ENCODE measurements at regions not wholly inside any gene's neighbourhood (a gene's known extent, or its start where the extent isn't known, plus 50 kb on each side); places are given as distances from the start of the nearest gene placed in this dataset.

- Mint-ChIP-seq H3K27me3 (no peaks in the 10 kb centered on the region), H3K27ac (no peak overlapping the region), H3K4me1 (no peaks in the 10 kb centered on the region), H3K36me3 (no peaks in the 10 kb centered on the region), H3K4me3 (no peak overlapping the region), H3K9me3 (peaks cover 0 to 3% (median 2%) of the 10 kb centered on the region in 5 donors)
- ChIA-PET POLR2A (no interaction called here), CTCF (no interaction called here)
- DNase-seq, result no peak
- no peaks in the 10 kb centered on the region for H3K36me3 ChIP-seq (ENCODE audit: insufficient read depth, low read length)
- H3K4me3 ChIP-seq (ENCODE audit: low read length), result no peak overlapping the region
- H3K27me3 ChIP-seq (ENCODE audit: insufficient read depth, low read length, poor library complexity, severe bottlenecking), result no peaks in the 10 kb centered on the region
- H3K4me1 ChIP-seq (ENCODE audit: insufficient read depth, low read length), result no peaks in the 10 kb centered on the region
- no peaks in the 10 kb centered on the region for H3K9me3 ChIP-seq (ENCODE audit: low read length)
- H3K27ac ChIP-seq (ENCODE audit: low read depth, low read length), result no peak overlapping the region
Observed at GRCh38 chr2:222146488-222146887, 152.3 kb downstream of the PAX3 start.

- Mint-ChIP-seq H3K4me3 (no peak overlapping the region), H3K27ac (no peak overlapping the region), H3K4me1 (no peaks in the 10 kb centered on the region), H3K27me3 (no peaks in the 10 kb centered on the region), H3K36me3 (no peaks in the 10 kb centered on the region), H3K9me3 (peaks cover 0 to 13% (median 2%) of the 10 kb centered on the region in 5 donors)
- H3K27me3 ChIP-seq (ENCODE audit: insufficient read depth, low read length, poor library complexity, severe bottlenecking), result no peaks in the 10 kb centered on the region
- CTCF ChIA-PET, result no interaction called here
- H3K4me1 ChIP-seq (ENCODE audit: insufficient read depth, low read length), result no peaks in the 10 kb centered on the region
- no peak for DNase-seq
- H3K9me3 ChIP-seq (ENCODE audit: low read length), result no peaks in the 10 kb centered on the region
- no peaks in the 10 kb centered on the region for H3K36me3 ChIP-seq (ENCODE audit: insufficient read depth, low read length)
- H3K27ac ChIP-seq (ENCODE audit: low read depth, low read length), result no peak overlapping the region
- POLR2A ChIA-PET, result no interaction called here
- no peak overlapping the region for H3K4me3 ChIP-seq (ENCODE audit: low read length)
Observed at GRCh38 chr2:222142027-222142426, 156.8 kb downstream of the PAX3 start.

GRCh38 chr2:222136106-222136630, 162.6 kb downstream of the PAX3 start:
- Histone ChIP-seq H3K27me3 (ENCODE audit: insufficient read depth, low read length, poor library complexity, severe bottlenecking) (no peaks in the 10 kb centered on the region), H3K4me1 (ENCODE audit: insufficient read depth, low read length) (no peaks in the 10 kb centered on the region), H3K4me3 (ENCODE audit: low read length) (no peak overlapping the region), H3K36me3 (ENCODE audit: insufficient read depth, low read length) (no peaks in the 10 kb centered on the region), H3K27ac (ENCODE audit: low read depth, low read length) (no peak overlapping the region), H3K9me3 (ENCODE audit: low read length) (no peaks in the 10 kb centered on the region)
- Mint-ChIP-seq H3K4me3 (no peak overlapping the region), H3K9me3 (peaks cover 0 to 22% (median 2%) of the 10 kb centered on the region in 5 donors), H3K27me3 (no peaks in the 10 kb centered on the region), H3K27ac (no peak overlapping the region), H3K36me3 (no peaks in the 10 kb centered on the region), H3K4me1 (no peaks in the 10 kb centered on the region)
- ChIA-PET POLR2A (no interaction called here), CTCF (interaction anchor here (0.7 kb wide), 1 partner anchor 17 kb away, joined by 3 read pairs; no protein-coding TSS in a partner anchor)
- no peak for DNase-seq

- no peak overlapping the region for H3K4me3 Mint-ChIP-seq
- H3K27me3 ChIP-seq (ENCODE audit: insufficient read depth, low read length, poor library complexity, severe bottlenecking), result no peaks in the 10 kb centered on the region
- no peak for DNase-seq
- no peaks in the 10 kb centered on the region for H3K4me1 ChIP-seq (ENCODE audit: insufficient read depth, low read length)
- CTCF ChIA-PET, result no interaction called here
- no peaks in the 10 kb centered on the region for H3K36me3 Mint-ChIP-seq
- H3K27ac Mint-ChIP-seq, result no peak overlapping the region
- POLR2A ChIA-PET, result no interaction called here
- H3K4me3 ChIP-seq (ENCODE audit: low read length), result no peak overlapping the region
- H3K9me3 Mint-ChIP-seq, result peaks cover 0 to 22% (median 2%) of the 10 kb centered on the region in 5 donors
- no peaks in the 10 kb centered on the region for H3K4me1 Mint-ChIP-seq
- H3K27ac ChIP-seq (ENCODE audit: low read depth, low read length), result no peak overlapping the region
- H3K27me3 Mint-ChIP-seq, result no peaks in the 10 kb centered on the region
- no peaks in the 10 kb centered on the region for H3K36me3 ChIP-seq (ENCODE audit: insufficient read depth, low read length)
- H3K9me3 ChIP-seq (ENCODE audit: low read length), result no peaks in the 10 kb centered on the region
Observed at GRCh38 chr2:222134654-222135053, 164.1 kb downstream of the PAX3 start.

- no peak overlapping the region for H3K27ac ChIP-seq (ENCODE audit: low read depth, low read length)
Observed at GRCh38 chr2:222133897-222134296, 164.9 kb downstream of the PAX3 start.

GRCh38 chr2:222130855-222131254, 167.9 kb downstream of the PAX3 start:
- Mint-ChIP-seq H3K9me3 (peaks cover 0 to 9% (median 0%) of the 10 kb centered on the region in 5 donors), H3K27ac (no peak overlapping the region), H3K4me1 (no peaks in the 10 kb centered on the region), H3K36me3 (no peaks in the 10 kb centered on the region), H3K4me3 (no peak overlapping the region), H3K27me3 (no peaks in the 10 kb centered on the region)
- CTCF ChIA-PET, result no interaction called here
- Histone ChIP-seq H3K36me3 (ENCODE audit: insufficient read depth, low read length) (no peaks in the 10 kb centered on the region), H3K4me1 (ENCODE audit: insufficient read depth, low read length) (no peaks in the 10 kb centered on the region), H3K27ac (ENCODE audit: low read depth, low read length) (no peak overlapping the region), H3K4me3 (ENCODE audit: low read length) (no peak overlapping the region), H3K9me3 (ENCODE audit: low read length) (no peaks in the 10 kb centered on the region), H3K27me3 (ENCODE audit: insufficient read depth, low read length, poor library complexity, severe bottlenecking) (no peaks in the 10 kb centered on the region)
- DNase-seq, result no peak
- POLR2A ChIA-PET, result no interaction called here

More at GRCh38 chr2:222133897-222134296, 164.9 kb downstream of the PAX3 start:
- H3K4me1 Mint-ChIP-seq, result no peaks in the 10 kb centered on the region
- Histone ChIP-seq H3K9me3 (ENCODE audit: low read length) (no peaks in the 10 kb centered on the region), H3K4me1 (ENCODE audit: insufficient read depth, low read length) (no peaks in the 10 kb centered on the region), H3K4me3 (ENCODE audit: low read length) (no peak overlapping the region), H3K27me3 (ENCODE audit: insufficient read depth, low read length, poor library complexity, severe bottlenecking) (no peaks in the 10 kb centered on the region), H3K36me3 (ENCODE audit: insufficient read depth, low read length) (no peaks in the 10 kb centered on the region)
- DNase-seq, result no peak
- no peak overlapping the region for H3K4me3 Mint-ChIP-seq
- H3K27ac Mint-ChIP-seq, result no peak overlapping the region
- H3K36me3 Mint-ChIP-seq, result no peaks in the 10 kb centered on the region
- no peaks in the 10 kb centered on the region for H3K27me3 Mint-ChIP-seq
- peaks cover 0 to 18% (median 2%) of the 10 kb centered on the region in 5 donors for H3K9me3 Mint-ChIP-seq
- ChIA-PET CTCF (no interaction called here), POLR2A (no interaction called here)

GRCh38 chr2:222127660-222128059, 171.1 kb downstream of the PAX3 start:
- Mint-ChIP-seq H3K27ac (no peak overlapping the region), H3K36me3 (no peaks in the 10 kb centered on the region), H3K4me1 (no peaks in the 10 kb centered on the region), H3K9me3 (peaks cover 0 to 6% (median 0%) of the 10 kb centered on the region in 5 donors), H3K27me3 (no peaks in the 10 kb centered on the region), H3K4me3 (no peak overlapping the region)
- no peak overlapping the region for H3K4me3 ChIP-seq (ENCODE audit: low read length)
- POLR2A ChIA-PET, result no interaction called here
- no peaks in the 10 kb centered on the region for H3K36me3 ChIP-seq (ENCODE audit: insufficient read depth, low read length)
- no peaks in the 10 kb centered on the region for H3K4me1 ChIP-seq (ENCODE audit: insufficient read depth, low read length)
- CTCF ChIA-PET, result no interaction called here
- no peak for DNase-seq
- no peaks in the 10 kb centered on the region for H3K9me3 ChIP-seq (ENCODE audit: low read length)
- H3K27me3 ChIP-seq (ENCODE audit: insufficient read depth, low read length, poor library complexity, severe bottlenecking), result no peaks in the 10 kb centered on the region
- no peak overlapping the region for H3K27ac ChIP-seq (ENCODE audit: low read depth, low read length)

- Histone ChIP-seq H3K4me3 (ENCODE audit: low read length) (no peak overlapping the region), H3K9me3 (ENCODE audit: low read length) (no peaks in the 10 kb centered on the region), H3K27me3 (ENCODE audit: insufficient read depth, low read length, poor library complexity, severe bottlenecking) (no peaks in the 10 kb centered on the region), H3K27ac (ENCODE audit: low read depth, low read length) (no peak overlapping the region), H3K36me3 (ENCODE audit: insufficient read depth, low read length) (no peaks in the 10 kb centered on the region), H3K4me1 (ENCODE audit: insufficient read depth, low read length) (no peaks in the 10 kb centered on the region)
- H3K27ac Mint-ChIP-seq, result peak overlapping the region in 1 of 8 donors; percentile 65
- H3K4me1 Mint-ChIP-seq, result no peaks in the 10 kb centered on the region
- peaks cover 0 to 2% of the 10 kb centered on the region in 2 donors for H3K27me3 Mint-ChIP-seq
- ChIA-PET CTCF (no interaction called here), POLR2A (no interaction called here)
- no peaks in the 10 kb centered on the region for H3K36me3 Mint-ChIP-seq
- H3K9me3 Mint-ChIP-seq, result peaks cover 0 to 4% (median 0%) of the 10 kb centered on the region in 5 donors
- no peak for DNase-seq
- H3K4me3 Mint-ChIP-seq, result no peak overlapping the region
Observed at GRCh38 chr2:222120933-222121332, 177.9 kb downstream of the PAX3 start.

GRCh38 chr2:222115296-222115695, 183.5 kb downstream of the PAX3 start:
- CTCF ChIA-PET, result no interaction called here
- no peak overlapping the region for H3K4me3 Mint-ChIP-seq
- H3K4me1 Mint-ChIP-seq, result no peaks in the 10 kb centered on the region
- no peaks in the 10 kb centered on the region for H3K27me3 ChIP-seq (ENCODE audit: insufficient read depth, low read length, poor library complexity, severe bottlenecking)
- H3K27me3 Mint-ChIP-seq, result no peaks in the 10 kb centered on the region
- peaks cover 0 to 6% (median 0%) of the 10 kb centered on the region in 5 donors for H3K9me3 Mint-ChIP-seq
- no peak for DNase-seq
- no peaks in the 10 kb centered on the region for H3K9me3 ChIP-seq (ENCODE audit: low read length)
- H3K36me3 ChIP-seq (ENCODE audit: insufficient read depth, low read length), result no peaks in the 10 kb centered on the region
- H3K27ac ChIP-seq (ENCODE audit: low read depth, low read length), result no peak overlapping the region
- no peak overlapping the region for H3K4me3 ChIP-seq (ENCODE audit: low read length)
- no peaks in the 10 kb centered on the region for H3K36me3 Mint-ChIP-seq
- POLR2A ChIA-PET, result no interaction called here
- no peak overlapping the region for H3K27ac Mint-ChIP-seq
- H3K4me1 ChIP-seq (ENCODE audit: insufficient read depth, low read length), result no peaks in the 10 kb centered on the region

Measured in CD8-positive, alpha-beta memory T cell (primary cell).